Mammary epithelial cell (primary cell): ENCODE measurements at regions not wholly inside any gene's neighbourhood (a gene's known extent, or its start where the extent isn't known, plus 50 kb on each side); places are given as distances from the start of the nearest gene placed in this dataset.

Source experiments
- CTCF ChIP-seq, 2 donors: IDR thresholded peaks in 1 of 2; conservative IDR thresholded peaks in 1 of 2; 2 replicates each; pipeline ENCODE4 v1.5.1; 2011 to 2012; ENCODE audit warnings: inconsistent platforms in 2 of 2, low read length in 2 of 2, mild to moderate bottlenecking in 2 of 2, control low read depth in 1 of 2, low read depth in 1 of 2; ENCODE audit not compliant: insufficient read depth in 1 of 2; ENCODE audit errors: extremely low read depth in 1 of 2
- EZH2 ChIP-seq: IDR thresholded peaks from 2 replicates; pipeline ENCODE4 v1.6.1; 2012; ENCODE audit warnings: low read length, inconsistent platforms, borderline replicate concordance

DNA sequence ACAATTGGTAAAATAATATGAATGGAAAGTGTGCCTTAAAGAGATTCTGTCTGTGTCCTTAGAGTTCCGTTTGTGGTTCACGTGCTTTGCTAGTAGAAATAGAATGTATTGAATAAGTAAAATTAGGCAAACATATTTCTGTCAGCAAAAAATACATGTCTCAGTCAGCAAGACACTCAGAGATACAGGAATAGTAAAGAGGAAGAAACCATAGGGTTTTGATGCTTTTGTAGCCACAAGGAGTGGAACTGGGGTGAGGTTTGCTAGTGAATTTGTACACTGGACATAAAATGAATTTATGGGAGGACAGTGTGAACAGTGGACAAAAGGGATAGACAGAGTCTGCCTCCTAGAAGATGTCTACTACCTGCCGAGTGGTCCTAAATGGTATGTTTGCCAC is 289.2 kb upstream of the NRP1 start:
- TF ChIP-seq CTCF (conservative IDR thresholded peaks at IDR 0.05 in 1 of 2, IDR thresholded peaks at IDR 0.05 in 1 of 2; ENCODE audit: extremely low read depth in 1 of 2, insufficient read depth in 1 of 2, low read depth in 1 of 2, low read length in 2 of 2) (no peak), EZH2 (no peak)
